GM12891 (cell line): ENCODE measurements at regions not wholly inside any gene's neighbourhood (a gene's known extent, or its start where the extent isn't known, plus 50 kb on each side); places are given as distances from the start of the nearest gene placed in this dataset.

ENCODE experiments used
- PAX5 ChIP-seq: IDR thresholded peaks from 2 replicates; pipeline ENCODE4 v1.6.1; 2011; ENCODE audit warnings: low read length, moderate library complexity, mild to moderate bottlenecking; ENCODE audit not compliant: insufficient read depth, severe bottlenecking
- POLR2A ChIP-seq: IDR thresholded peaks from 2 replicates; pipeline ENCODE4 v1.6.1; 2011; ENCODE audit warnings: low read depth, low read length, control low read depth
- POLR2AphosphoS5 ChIP-seq: IDR thresholded peaks from 2 replicates; pipeline ENCODE4 v1.6.1; 2011; ENCODE audit warnings: low read depth, low read length, control low read depth
- POU2F2 ChIP-seq: IDR thresholded peaks from 2 replicates; pipeline ENCODE4 v1.6.1; 2011; ENCODE audit warnings: low read depth, mild to moderate bottlenecking, control low read depth, low read length, moderate library complexity
- TAF1 ChIP-seq: IDR thresholded peaks from 2 replicates; pipeline ENCODE4 v1.6.1; 2011; ENCODE audit warnings: low read depth, low read length, control low read depth

DNA sequence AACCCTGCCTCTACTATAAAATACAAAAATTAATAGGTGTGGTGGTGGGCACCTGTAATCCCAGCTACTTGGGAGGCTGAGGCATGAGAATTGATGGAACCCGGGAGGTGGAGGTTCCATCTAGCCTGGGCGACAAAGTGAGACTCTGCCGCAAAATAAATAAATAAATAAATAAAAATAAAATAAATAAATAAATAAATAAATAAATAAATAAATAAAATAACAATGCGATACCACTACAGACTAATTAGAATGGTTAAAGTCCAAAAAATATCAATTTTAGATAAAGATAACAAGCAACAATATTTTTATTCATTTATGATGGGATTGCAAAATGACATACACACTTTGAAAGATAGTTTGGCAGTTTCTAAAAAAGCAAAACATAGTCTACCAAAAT is 1131.5 kb downstream of the SI start:
- TF ChIP-seq POLR2AphosphoS5 = no peak
- no peak for TF ChIP-seq PAX5
- no peak for TF ChIP-seq TAF1
- TF ChIP-seq POLR2A = no peak
- no peak for TF ChIP-seq POU2F2
